GM10248 (cell line): ENCODE measurements at regions not wholly inside any gene's neighbourhood (a gene's known extent, or its start where the extent isn't known, plus 50 kb on each side); places are given as distances from the start of the nearest gene placed in this dataset.

ENCODE experiments used
- CTCF ChIA-PET: fragments of 300-600 bp; sonication (Branson Sonifier 250); formaldehyde crosslinking; extraction: SDS; loops from one replicate; lab custom pipeline; 2021; ENCODE audit warnings: antibody characterized with exemption; lab: Yijun Ruan, JAX
- POLR2A ChIA-PET: fragments of 350-650 bp; sonication (Branson Sonifier 250); formaldehyde crosslinking; extraction: SDS; loops from one replicate; lab custom pipeline; 2020; ENCODE audit warnings: antibody characterized with exemption; lab: Yijun Ruan, JAX
- DNase-seq: peaks from one replicate; pipeline ENCODE4 v3.0.0; 2012; ENCODE audit errors: extremely low spot score
- TF ChIP-seq, protein P1 (sequence below): IDR thresholded peaks from 2 replicates; pipeline ENCODE4 v1.5.1; 2012; ENCODE audit warnings: mild to moderate bottlenecking, low read depth; ENCODE audit errors: extremely low read depth, missing control alignments, control extremely low read depth

DNA sequence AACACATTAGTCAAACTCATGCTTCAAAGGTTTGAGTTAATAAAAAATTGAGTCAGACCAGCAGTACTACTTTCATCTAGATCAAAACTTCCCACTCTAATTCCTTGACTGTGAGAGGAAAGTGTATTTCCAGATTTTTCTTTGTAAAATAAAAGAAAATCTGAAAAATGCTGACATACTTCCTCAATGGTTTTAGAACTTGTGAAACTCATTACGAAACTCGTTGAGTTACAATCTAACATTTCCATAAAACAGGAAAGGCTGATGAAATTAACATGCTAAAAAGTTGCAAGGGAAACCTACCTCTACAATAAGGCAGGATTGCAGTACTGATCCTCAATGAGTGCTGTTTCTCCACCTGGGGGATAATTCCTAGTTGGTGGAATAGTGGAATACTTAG, 217.8 kb upstream of the HCCS start:
- CTCF ChIA-PET = no interaction called here
- DNase-seq = no peak
- POLR2A ChIA-PET = no interaction called here

DNA sequence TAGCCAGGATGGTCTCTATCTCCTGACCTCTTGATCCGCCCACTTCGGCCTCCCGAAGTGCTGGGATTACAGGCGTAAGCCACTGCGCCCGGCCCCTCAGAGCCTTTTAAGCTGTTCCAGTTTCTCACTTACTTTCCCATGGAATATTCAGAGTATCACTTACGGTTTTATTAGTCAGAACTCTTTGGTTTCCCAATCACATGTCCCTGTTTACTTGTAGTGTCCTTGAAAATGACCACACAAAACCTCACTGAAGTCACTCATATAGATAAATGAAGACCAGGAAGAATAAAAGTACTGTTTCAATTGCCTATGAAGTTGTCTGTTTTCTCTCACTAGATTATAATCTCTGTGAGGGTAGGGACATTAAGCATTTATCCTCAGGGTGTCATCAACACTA, 217.2 kb upstream of the HCCS start:
- ChIA-PET POLR2A (no interaction called here), CTCF (no interaction called here)
- TF ChIP-seq, protein P1, sequence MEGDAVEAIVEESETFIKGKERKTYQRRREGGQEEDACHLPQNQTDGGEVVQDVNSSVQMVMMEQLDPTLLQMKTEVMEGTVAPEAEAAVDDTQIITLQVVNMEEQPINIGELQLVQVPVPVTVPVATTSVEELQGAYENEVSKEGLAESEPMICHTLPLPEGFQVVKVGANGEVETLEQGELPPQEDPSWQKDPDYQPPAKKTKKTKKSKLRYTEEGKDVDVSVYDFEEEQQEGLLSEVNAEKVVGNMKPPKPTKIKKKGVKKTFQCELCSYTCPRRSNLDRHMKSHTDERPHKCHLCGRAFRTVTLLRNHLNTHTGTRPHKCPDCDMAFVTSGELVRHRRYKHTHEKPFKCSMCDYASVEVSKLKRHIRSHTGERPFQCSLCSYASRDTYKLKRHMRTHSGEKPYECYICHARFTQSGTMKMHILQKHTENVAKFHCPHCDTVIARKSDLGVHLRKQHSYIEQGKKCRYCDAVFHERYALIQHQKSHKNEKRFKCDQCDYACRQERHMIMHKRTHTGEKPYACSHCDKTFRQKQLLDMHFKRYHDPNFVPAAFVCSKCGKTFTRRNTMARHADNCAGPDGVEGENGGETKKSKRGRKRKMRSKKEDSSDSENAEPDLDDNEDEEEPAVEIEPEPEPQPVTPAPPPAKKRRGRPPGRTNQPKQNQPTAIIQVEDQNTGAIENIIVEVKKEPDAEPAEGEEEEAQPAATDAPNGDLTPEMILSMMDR = no peak
- no peak for DNase-seq

More for the DNA sequence above, 217.8 kb upstream of the HCCS start:
- TF ChIP-seq, protein P1 = no peak

DNA sequence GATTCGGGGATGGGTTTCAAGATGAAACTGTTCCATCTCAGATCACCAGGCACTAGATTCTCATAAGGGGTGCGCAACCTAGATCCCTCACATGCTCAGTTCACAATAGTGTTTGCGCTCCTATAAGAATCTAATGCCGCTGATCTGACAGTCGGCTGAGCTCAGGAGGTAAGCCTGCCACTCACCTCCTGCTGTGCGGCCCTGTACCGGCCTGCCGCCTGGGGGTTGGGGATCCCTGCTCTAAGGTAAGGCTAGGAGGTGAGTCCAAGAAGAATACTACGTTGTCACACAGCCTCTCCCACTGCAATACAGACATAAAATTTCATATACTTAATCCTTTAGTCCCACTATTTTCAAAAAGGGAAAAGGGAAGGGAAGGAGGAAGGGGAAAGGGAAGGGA, 213.4 kb upstream of the HCCS start:
- TF ChIP-seq, protein P1 = no peak
- POLR2A ChIA-PET = no interaction called here
- CTCF ChIA-PET = no interaction called here
- DNase-seq = no peak

DNA sequence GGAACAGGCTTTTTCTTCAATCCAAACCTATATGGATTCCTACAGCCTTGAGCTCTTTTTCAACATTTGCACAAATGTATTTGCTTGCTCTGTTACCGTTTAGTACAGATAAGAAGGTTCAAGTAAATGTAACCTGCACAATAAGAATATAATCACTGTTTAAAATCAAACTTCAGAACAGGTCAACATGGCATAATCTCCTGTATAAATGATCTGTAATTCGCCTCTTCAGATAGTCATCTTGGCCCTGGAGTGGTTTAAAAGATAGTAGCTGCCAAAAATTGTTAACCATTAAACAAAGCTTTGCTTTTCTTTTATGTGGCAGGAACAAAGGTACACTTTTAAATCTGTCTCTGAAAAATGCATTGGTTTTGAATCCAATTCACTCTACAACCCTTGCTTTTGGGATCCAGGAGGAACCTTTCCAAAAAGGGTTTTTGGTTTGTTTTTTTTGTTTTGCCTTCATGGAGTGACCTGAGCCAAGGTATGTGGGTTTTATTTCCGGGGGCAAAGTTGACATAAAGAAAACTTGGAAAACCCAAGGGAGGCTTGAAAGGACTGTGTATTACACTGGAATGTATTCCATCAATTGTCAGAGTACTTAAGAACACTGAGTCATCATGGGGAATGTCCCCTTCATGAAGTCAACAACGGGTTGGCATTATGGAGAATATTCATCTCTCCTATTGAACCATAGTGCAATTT, 210.4 kb upstream of the HCCS start:
- TF ChIP-seq, protein P1 = no peak
- ChIA-PET POLR2A (no interaction called here), CTCF (no interaction called here)
- DNase-seq = no peak

DNA sequence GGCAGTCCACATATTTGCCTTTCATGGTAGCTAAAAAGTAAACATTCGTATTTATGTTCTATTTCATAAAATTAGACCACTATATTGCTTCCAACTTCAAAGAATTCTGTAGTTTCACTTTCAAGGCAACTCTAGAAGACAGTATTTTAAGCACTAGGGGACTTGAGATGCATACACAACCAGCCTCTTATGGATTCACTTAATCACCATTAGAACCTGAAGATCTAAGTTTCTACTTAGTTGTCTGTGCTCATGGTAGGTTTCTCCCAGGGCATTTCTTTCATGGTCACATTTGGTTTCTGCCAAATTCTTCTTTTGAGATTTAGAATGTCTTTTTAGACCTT, 209.9 kb upstream of the HCCS start:
- ChIA-PET CTCF (no interaction called here), POLR2A (no interaction called here)
- DNase-seq = no peak
- TF ChIP-seq, protein P1 = no peak

DNA sequence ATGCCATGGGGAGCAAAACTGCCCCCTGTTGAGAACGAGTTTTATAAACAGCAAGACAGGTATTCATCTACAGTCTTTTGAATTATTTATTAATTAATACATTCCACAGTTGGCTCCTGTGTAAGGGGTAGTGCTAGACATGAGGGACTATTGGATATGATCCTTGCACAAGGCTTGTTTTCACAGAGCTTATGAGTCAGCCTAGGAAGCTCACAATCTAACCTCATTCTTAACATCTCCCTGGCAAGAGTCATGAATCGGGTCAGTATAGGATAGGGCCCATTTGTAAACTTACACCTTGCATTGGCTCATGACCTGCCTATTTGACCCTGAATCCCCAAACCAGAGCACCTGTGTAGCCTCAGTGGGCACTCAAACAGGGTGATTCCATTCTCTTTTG, 209.1 kb upstream of the HCCS start:
- TF ChIP-seq, protein P1 = no peak
- no peak for DNase-seq
- CTCF ChIA-PET = no interaction called here
- POLR2A ChIA-PET = no interaction called here
